ENCODE measurements at regions not wholly inside any gene's neighbourhood (a gene's known extent, or its start where the extent isn't known, plus 50 kb on each side); places are given as distances from the start of the nearest gene placed in this dataset.

- no peaks in the 10 kb centered on the region for H3K36me3 ChIP-seq (ENCODE audit: control insufficient read depth in 2 of 2, extremely low read depth in 1 of 2, insufficient read depth in 2 of 2, low read length in 2 of 2)
- no peak for TF ChIP-seq MYC (IDR thresholded peaks at IDR 0.05; ENCODE audit: low read depth, low read length)
- TF ChIP-seq FOS (IDR thresholded peaks at IDR 0.05; ENCODE audit: borderline replicate concordance, insufficient read depth, low read length), result no peak
- no peak for TF ChIP-seq GATA2 (IDR thresholded peaks at IDR 0.05; ENCODE audit: insufficient read depth, insufficient read length, low read depth, low read length)
- no peak for TF ChIP-seq POLR2A (IDR thresholded peaks at IDR 0.05; ENCODE audit: low read depth, low read length)
- no peak for TF ChIP-seq MAX (IDR thresholded peaks at IDR 0.05; ENCODE audit: insufficient read depth, insufficient read length)
- no peak for TF ChIP-seq POLR2AphosphoS5 (IDR thresholded peaks at IDR 0.05; ENCODE audit: insufficient read depth, low read depth, low read length)
- TF ChIP-seq, protein P1, sequence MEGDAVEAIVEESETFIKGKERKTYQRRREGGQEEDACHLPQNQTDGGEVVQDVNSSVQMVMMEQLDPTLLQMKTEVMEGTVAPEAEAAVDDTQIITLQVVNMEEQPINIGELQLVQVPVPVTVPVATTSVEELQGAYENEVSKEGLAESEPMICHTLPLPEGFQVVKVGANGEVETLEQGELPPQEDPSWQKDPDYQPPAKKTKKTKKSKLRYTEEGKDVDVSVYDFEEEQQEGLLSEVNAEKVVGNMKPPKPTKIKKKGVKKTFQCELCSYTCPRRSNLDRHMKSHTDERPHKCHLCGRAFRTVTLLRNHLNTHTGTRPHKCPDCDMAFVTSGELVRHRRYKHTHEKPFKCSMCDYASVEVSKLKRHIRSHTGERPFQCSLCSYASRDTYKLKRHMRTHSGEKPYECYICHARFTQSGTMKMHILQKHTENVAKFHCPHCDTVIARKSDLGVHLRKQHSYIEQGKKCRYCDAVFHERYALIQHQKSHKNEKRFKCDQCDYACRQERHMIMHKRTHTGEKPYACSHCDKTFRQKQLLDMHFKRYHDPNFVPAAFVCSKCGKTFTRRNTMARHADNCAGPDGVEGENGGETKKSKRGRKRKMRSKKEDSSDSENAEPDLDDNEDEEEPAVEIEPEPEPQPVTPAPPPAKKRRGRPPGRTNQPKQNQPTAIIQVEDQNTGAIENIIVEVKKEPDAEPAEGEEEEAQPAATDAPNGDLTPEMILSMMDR (IDR thresholded peaks at IDR 0.05; ENCODE audit: extremely low read depth in 1 of 2, insufficient read depth in 1 of 2, low read depth in 1 of 2, low read length in 2 of 2), result no peak
- TF ChIP-seq JUN (IDR thresholded peaks at IDR 0.05; ENCODE audit: borderline replicate concordance, insufficient read depth, insufficient read length, low read depth), result no peak
- TF ChIP-seq EZH2 (IDR thresholded peaks at IDR 0.05; ENCODE audit: borderline replicate concordance, low read depth, low read length, severe bottlenecking), result no peak
- H3K27ac ChIP-seq (ENCODE audit: insufficient read depth, low read depth, low read length), result no peak overlapping the region
- no peak overlapping the region for H3K9ac ChIP-seq (replicated peaks; ENCODE audit: extremely low read depth, insufficient read depth, low read length)
- intact Hi-C loops (cut with micrococcal nuclease), result loop anchor here (5.0 kb wide), 1 partner anchor 148 kb away; no protein-coding TSS in a partner anchor
- no peaks in the 10 kb centered on the region for H3K27me3 ChIP-seq (ENCODE audit: control insufficient read depth in 2 of 2, insufficient read depth in 2 of 2, low read length in 2 of 2)
- no peaks in the 10 kb centered on the region for H3K79me2 ChIP-seq (ENCODE audit: control insufficient read depth, insufficient read depth, low read length)
- DNase-seq (ENCODE audit: low read depth, low spot score), result no peak
- H2AFZ ChIP-seq (ENCODE audit: low read depth, low read length), result no peak overlapping the region
- H3K4me1 ChIP-seq (ENCODE audit: control insufficient read depth, extremely low read depth, insufficient read depth, low read length), result no peaks in the 10 kb centered on the region
- ChIA-PET POLR2A (no interaction called here), CTCF (interaction anchor here (1.1 kb wide), 1 partner anchor 10 kb away, joined by 4 read pairs; no protein-coding TSS in a partner anchor)
- BruUV-seq (replicated peaks), result no TSS peak
- dilution Hi-C loops (cut with MboI; ENCODE audit: extremely low pct_ligation_motif_present, low sequenced_read_pairs), result no loop called here
- H3K9me3 ChIP-seq (replicated peaks; ENCODE audit: control insufficient read depth, insufficient read depth, low read length), result no peaks in the 10 kb centered on the region
- H4K20me1 ChIP-seq (replicated peaks; ENCODE audit: control insufficient read depth, extremely low read depth, insufficient read depth, low read length), result no peaks in the 10 kb centered on the region
- no peaks in the 10 kb centered on the region for H3K9me1 ChIP-seq (replicated peaks; ENCODE audit: control insufficient read depth, extremely low read depth, insufficient read depth, low read length)
- FAIRE-seq, result no peak
- H3K4me3 ChIP-seq (replicated peaks in 1 of 3; ENCODE audit: insufficient read depth in 1 of 3, low read depth in 1 of 3, low read length in 3 of 3), result no peak overlapping the region
- no peak overlapping the region for H3K4me2 ChIP-seq (ENCODE audit: insufficient read depth, low read length)
Observed at GRCh38 chr20:57939499-57939898, 229.7 kb upstream of the PMEPA1 start.
